GM12878 (cell line): ENCODE measurements at regions not wholly inside any gene's neighbourhood (a gene's known extent, or its start where the extent isn't known, plus 50 kb on each side); places are given as distances from the start of the nearest gene placed in this dataset.

Experiments used
- ATAC-seq: fragments of 200-7000 bp; cut with Tn5 transposase; 3 replicates; pipeline ENCODE4 v1.9.1; 2020; ENCODE audit warnings: mild to moderate bottlenecking, moderate library complexity
- BruUV-seq: library from RNA; stranded (reverse); fragments of 400-500 nt; replicated peaks from 2 replicates; lab custom pipeline; 2021; lab: Mats Ljungman, UMichigan
- CTCF ChIA-PET: fragments of 300-600 bp; sonication (Branson Sonifier 250); formaldehyde crosslinking; extraction: SDS; loops from one replicate; lab custom pipeline; 2021; ENCODE audit warnings: inconsistent platforms; lab: Yijun Ruan, JAX
- POLR2A ChIA-PET: fragments of 350-600 bp; formaldehyde crosslinking; extraction: SDS; loops from one replicate; lab custom pipeline; 2021; ENCODE audit warnings: inconsistent platforms; lab: Charles Lee
- RAD21 ChIA-PET: fragments of 300-600 bp; sonication (Branson Sonifier 250); formaldehyde crosslinking; loops from one replicate; lab custom pipeline; 2023; ENCODE audit warnings: antibody characterized with exemption; ENCODE audit not compliant: unreplicated experiment; lab: Charles Lee
- SMC1A ChIA-PET: fragments of 300-600 bp; sonication (Branson Sonifier 250); formaldehyde crosslinking; loops from one replicate; lab custom pipeline; 2023; ENCODE audit not compliant: unreplicated experiment, uncharacterized antibody; lab: Charles Lee
- DNase-seq: peaks from one replicate; pipeline ENCODE4 v3.0.0-alpha.2; 2011; ENCODE audit warnings: low read depth, low spot score
- FAIRE-seq: peaks from 3 replicates; lab custom pipeline; 2011; peaks lifted over from hg19 to GRCh38; lab: Jason Lieb, UNC
- H2AFZ ChIP-seq: 2 replicates; pipeline ENCODE4 v1.6.0; 2011; ENCODE audit warnings: low read depth, low read length, control low read depth; ENCODE audit not compliant: control insufficient read depth
- H3K27ac ChIP-seq: 2 replicates; pipeline ENCODE4 v1.5.1; 2011; ENCODE audit warnings: control low read depth; ENCODE audit not compliant: control insufficient read depth, insufficient read depth
- H3K27me3 ChIP-seq, 2 experiments: replicated peaks in 1 of 2; 2 replicates each; pipeline versions ENCODE4 v1.6.0 to v1.6.1; 2011; ENCODE audit warnings: low read length in 1 of 2; ENCODE audit not compliant: control insufficient read depth in 2 of 2, insufficient read depth in 2 of 2
- H3K36me3 ChIP-seq, 2 experiments: 2 replicates each; pipeline ENCODE4 v1.5.1; 2011; ENCODE audit warnings: low read length in 1 of 2; ENCODE audit not compliant: control insufficient read depth in 2 of 2, insufficient read depth in 2 of 2
- H3K4me1 ChIP-seq: 2 replicates; pipeline ENCODE4 v1.6.1; 2011; ENCODE audit warnings: mild to moderate bottlenecking, low read length, moderate library complexity, mixed read lengths; ENCODE audit not compliant: control insufficient read depth, insufficient read depth
- H3K4me2 ChIP-seq: 2 replicates; pipeline ENCODE4 v1.6.0; 2011; ENCODE audit warnings: control low read depth; ENCODE audit not compliant: control insufficient read depth, insufficient read depth
- H3K4me3 ChIP-seq: fragments of 200-600 bp; sonication (generic); 2 replicates; pipeline ENCODE4 v1.5.1; 2016
- H3K79me2 ChIP-seq: 2 replicates; pipeline ENCODE4 v1.6.0; 2011; ENCODE audit warnings: low read length; ENCODE audit not compliant: control insufficient read depth, insufficient read depth
- H3K9ac ChIP-seq: 2 replicates; pipeline ENCODE4 v1.8.0; 2011; ENCODE audit warnings: low read length, control low read depth, mixed read lengths; ENCODE audit not compliant: control insufficient read depth, insufficient read depth
- H3K9me3 ChIP-seq: replicated peaks from 3 replicates; pipeline ENCODE4 v1.5.1; 2011; ENCODE audit warnings: mild to moderate bottlenecking, low read length; ENCODE audit not compliant: control insufficient read depth, insufficient read depth
- H4K20me1 ChIP-seq: 2 replicates; pipeline ENCODE4 v1.6.0; 2011; ENCODE audit not compliant: control insufficient read depth, insufficient read depth
- STAT1 ChIP-seq: fragments of 450-650 bp; conservative IDR thresholded peaks from 2 replicates; pipeline ENCODE4 v1.6.1; 2014; ENCODE audit warnings: antibody characterized with exemption, mild to moderate bottlenecking
- WGBS: methylation state at CpG from one replicate; pipeline ENCODE4 v1.1.6; 2016; ENCODE audit warnings: low lambda C conversion rate; ENCODE audit not compliant: insufficient replicate concordance, insufficient coverage; ENCODE audit errors: missing lambda C conversion rate; 5-methylcytosine and 5-hydroxymethylcytosine counted together
- in situ Hi-C: fragments of 300-500 bp; cut with MboI; formaldehyde crosslinking; loops from 9 replicates; pipeline ENCODE4 v1.14.3; 2018; ENCODE audit warnings: mixed read lengths
- intact Hi-C: fragments of 100-400 bp; cut with micrococcal nuclease; formaldehyde crosslinking; loops from one replicate; pipeline ENCODE4 v1.14.2; 2022; ENCODE audit not compliant: unreplicated experiment
- TF ChIP-seq, protein P1 (sequence below), 3 experiments: IDR thresholded peaks in 2 of 3; conservative IDR thresholded peaks in 1 of 3; 2 replicates each; pipeline ENCODE4 v1.5.1; 2011; ENCODE audit warnings: low read depth in 3 of 3, low read length in 3 of 3, mild to moderate bottlenecking in 3 of 3, control low read depth in 2 of 3, moderate library complexity in 2 of 3, inconsistent platforms in 1 of 3, mixed read lengths in 1 of 3; ENCODE audit not compliant: control insufficient read depth in 2 of 3, insufficient read depth in 1 of 3; ENCODE audit errors: extremely low read depth in 1 of 3
- TF ChIP-seq, protein P2 (sequence below): fragments of 450-650 bp; IDR thresholded peaks from 2 replicates; pipeline ENCODE4 v1.6.1; 2016; ENCODE audit warnings: mild to moderate bottlenecking, moderate library complexity, borderline replicate concordance

DNA sequence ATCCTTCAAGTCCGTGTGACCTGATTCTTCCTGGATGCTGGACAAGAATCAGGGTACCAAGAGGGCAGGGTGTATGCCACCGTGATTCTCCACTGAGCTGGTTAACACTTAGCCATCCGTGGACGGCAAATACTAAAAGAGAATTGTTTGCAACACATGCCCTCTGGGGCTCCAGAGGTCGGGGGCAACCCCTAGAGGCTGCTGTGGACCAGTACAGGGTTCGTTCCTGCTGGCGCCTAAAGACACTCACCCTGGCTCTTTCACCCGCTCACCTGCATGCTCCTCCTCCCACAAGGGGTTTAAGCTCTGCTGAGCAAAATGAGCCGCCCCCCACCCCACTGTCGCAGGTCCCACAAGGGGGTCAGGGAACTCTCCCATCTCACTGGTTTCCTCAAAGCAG is 148.7 kb upstream of the ITGB1 start:
- Histone ChIP-seq H2AFZ (no peak overlapping the region), H3K4me3 (no peak overlapping the region), H3K9me3 (no peaks in the 10 kb centered on the region; the same call in 2 of the 3 replicates), H3K79me2 (no peaks in the 10 kb centered on the region), H3K4me1 (no peaks in the 10 kb centered on the region), H3K9ac (no peak overlapping the region), H3K27ac (no peak overlapping the region), H3K36me3 (no peaks in the 10 kb centered on the region), H3K27me3 (peaks cover 0 to 2% of the 10 kb centered on the region in 2 experiments; a peak in 1 of 4 replicates), H3K4me2 (no peak overlapping the region), H4K20me1 (no peaks in the 10 kb centered on the region)
- RAD21 ChIA-PET = no interaction called here
- DNase-seq = no peak
- TF ChIP-seq, protein P1, sequence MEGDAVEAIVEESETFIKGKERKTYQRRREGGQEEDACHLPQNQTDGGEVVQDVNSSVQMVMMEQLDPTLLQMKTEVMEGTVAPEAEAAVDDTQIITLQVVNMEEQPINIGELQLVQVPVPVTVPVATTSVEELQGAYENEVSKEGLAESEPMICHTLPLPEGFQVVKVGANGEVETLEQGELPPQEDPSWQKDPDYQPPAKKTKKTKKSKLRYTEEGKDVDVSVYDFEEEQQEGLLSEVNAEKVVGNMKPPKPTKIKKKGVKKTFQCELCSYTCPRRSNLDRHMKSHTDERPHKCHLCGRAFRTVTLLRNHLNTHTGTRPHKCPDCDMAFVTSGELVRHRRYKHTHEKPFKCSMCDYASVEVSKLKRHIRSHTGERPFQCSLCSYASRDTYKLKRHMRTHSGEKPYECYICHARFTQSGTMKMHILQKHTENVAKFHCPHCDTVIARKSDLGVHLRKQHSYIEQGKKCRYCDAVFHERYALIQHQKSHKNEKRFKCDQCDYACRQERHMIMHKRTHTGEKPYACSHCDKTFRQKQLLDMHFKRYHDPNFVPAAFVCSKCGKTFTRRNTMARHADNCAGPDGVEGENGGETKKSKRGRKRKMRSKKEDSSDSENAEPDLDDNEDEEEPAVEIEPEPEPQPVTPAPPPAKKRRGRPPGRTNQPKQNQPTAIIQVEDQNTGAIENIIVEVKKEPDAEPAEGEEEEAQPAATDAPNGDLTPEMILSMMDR (IDR thresholded peaks at IDR 0.05 in 2 of 3, conservative IDR thresholded peaks at IDR 0.05 in 1 of 3; ENCODE audit: control insufficient read depth in 2 of 3, extremely low read depth in 1 of 3, insufficient read depth in 1 of 3, low read depth in 3 of 3, low read length in 3 of 3) = 0 out of 6 replicates have a peak, but pooled peaks of 1 of the 3 experiments have one; percentile 17
- no peak for TF ChIP-seq STAT1
- TF ChIP-seq, protein P2, sequence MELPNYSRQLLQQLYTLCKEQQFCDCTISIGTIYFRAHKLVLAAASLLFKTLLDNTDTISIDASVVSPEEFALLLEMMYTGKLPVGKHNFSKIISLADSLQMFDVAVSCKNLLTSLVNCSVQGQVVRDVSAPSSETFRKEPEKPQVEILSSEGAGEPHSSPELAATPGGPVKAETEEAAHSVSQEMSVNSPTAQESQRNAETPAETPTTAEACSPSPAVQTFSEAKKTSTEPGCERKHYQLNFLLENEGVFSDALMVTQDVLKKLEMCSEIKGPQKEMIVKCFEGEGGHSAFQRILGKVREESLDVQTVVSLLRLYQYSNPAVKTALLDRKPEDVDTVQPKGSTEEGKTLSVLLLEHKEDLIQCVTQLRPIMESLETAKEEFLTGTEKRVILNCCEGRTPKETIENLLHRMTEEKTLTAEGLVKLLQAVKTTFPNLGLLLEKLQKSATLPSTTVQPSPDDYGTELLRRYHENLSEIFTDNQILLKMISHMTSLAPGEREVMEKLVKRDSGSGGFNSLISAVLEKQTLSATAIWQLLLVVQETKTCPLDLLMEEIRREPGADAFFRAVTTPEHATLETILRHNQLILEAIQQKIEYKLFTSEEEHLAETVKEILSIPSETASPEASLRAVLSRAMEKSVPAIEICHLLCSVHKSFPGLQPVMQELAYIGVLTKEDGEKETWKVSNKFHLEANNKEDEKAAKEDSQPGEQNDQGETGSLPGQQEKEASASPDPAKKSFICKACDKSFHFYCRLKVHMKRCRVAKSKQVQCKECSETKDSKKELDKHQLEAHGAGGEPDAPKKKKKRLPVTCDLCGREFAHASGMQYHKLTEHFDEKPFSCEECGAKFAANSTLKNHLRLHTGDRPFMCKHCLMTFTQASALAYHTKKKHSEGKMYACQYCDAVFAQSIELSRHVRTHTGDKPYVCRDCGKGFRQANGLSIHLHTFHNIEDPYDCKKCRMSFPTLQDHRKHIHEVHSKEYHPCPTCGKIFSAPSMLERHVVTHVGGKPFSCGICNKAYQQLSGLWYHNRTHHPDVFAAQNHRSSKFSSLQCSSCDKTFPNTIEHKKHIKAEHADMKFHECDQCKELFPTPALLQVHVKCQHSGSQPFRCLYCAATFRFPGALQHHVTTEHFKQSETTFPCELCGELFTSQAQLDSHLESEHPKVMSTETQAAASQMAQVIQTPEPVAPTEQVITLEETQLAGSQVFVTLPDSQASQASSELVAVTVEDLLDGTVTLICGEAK = no peak
- ATAC-seq = peak; percentile 40
- CTCF ChIA-PET = no interaction called here
- FAIRE-seq = no peak
- intact Hi-C loops = no loop called here
- SMC1A ChIA-PET = interaction anchor here (0.6 kb wide), 1 partner anchor 242 kb away, joined by 3 read pairs; no protein-coding TSS in a partner anchor
- POLR2A ChIA-PET = no interaction called here
- in situ Hi-C loops = no loop called here
- 47% methylated on average over 10 of the region's 10 CpGs for WGBS
- BruUV-seq = no TSS peak
